Ovary (tissue), 7 donors: ENCODE measurements at regions not wholly inside any gene's neighbourhood (a gene's known extent, or its start where the extent isn't known, plus 50 kb on each side); places are given as distances from the start of the nearest gene placed in this dataset.

Experiments used
- DNase-seq, 5 donors: peaks; one replicate each; pipeline ENCODE4 v3.0.0-alpha.2; 2019 to 2020
- H3K27ac ChIP-seq, 2 donors: fragments of 200-600 bp; one replicate each; pipeline versions ENCODE4 v1.5.1 to v1.8.0; 2019 to 2022
- H3K27me3 ChIP-seq: fragments of 200-600 bp; one replicate; pipeline ENCODE4 v1.8.0; 2022
- H3K36me3 ChIP-seq: fragments of 200-600 bp; sonication (generic); one replicate; pipeline ENCODE4 v1.5.1; 2019
- H3K4me1 ChIP-seq: one replicate; pipeline ENCODE4 v1.8.1; 2013; ENCODE audit warnings: mild to moderate bottlenecking, moderate library complexity; ENCODE audit not compliant: insufficient read depth
- H3K4me3 ChIP-seq: fragments of 200-600 bp; sonication (generic); one replicate; pipeline ENCODE4 v1.5.1; 2017
- H3K9me3 ChIP-seq, 2 donors: fragments of 200-600 bp in 1 of 2; sonication (generic) in 1 of 2; one replicate each; pipeline versions ENCODE4 v1.5.1 to v1.8.1; 2013 to 2019; ENCODE audit warnings: mild to moderate bottlenecking in 1 of 2, moderate library complexity in 1 of 2
- EP300 ChIP-seq: sonication (generic); formaldehyde crosslinking; IDR thresholded peaks from one replicate; pipeline ENCODE4 v1.6.1; 2017; ENCODE audit warnings: antibody characterized with exemption
- POLR2A ChIP-seq: fragments of 450-650 bp; IDR thresholded peaks from one replicate; pipeline ENCODE4 v1.6.1; 2017; ENCODE audit warnings: antibody characterized with exemption, mild to moderate bottlenecking, moderate library complexity
- WGBS, 3 donors: extraction: QIAGEN DNeasy Blood & Tissue Kit in 1 of 3; methylation state at CpG; one replicate each; pipeline versions ENCODE4 v1.1.5 to v1.1.7; 2013 to 2017; 5-methylcytosine and 5-hydroxymethylcytosine counted together
- intact Hi-C, 4 donors: fragments of 100-400 bp; cut with DNase I; formaldehyde crosslinking; loops; one replicate each; pipeline versions ENCODE4 v1.11.0 to v1.15.1; 2022 to 2023
- TF ChIP-seq, protein P1 (sequence below), 3 donors: fragments of 450-650 bp in 2 of 3; fragments of 200-600 bp in 1 of 3; IDR thresholded peaks; one replicate each; pipeline versions ENCODE4 v1.5.1 to v1.8.0; 2016 to 2022; ENCODE audit warnings: antibody characterized with exemption in 3 of 3, mild to moderate bottlenecking in 1 of 3
- donor health status: DM: no; HTN: no; CAD: no; lungs with moderate emphysema.
- donor health status: DM: no; HTN: no; CAD: no.
- donor health status: Bipolar disorder and iron deficiency.
- donor health status: DM: no; HTN: no; CAD: no.
- donor health status: DM: yes; HTN: yes; CAD: no.

DNA sequence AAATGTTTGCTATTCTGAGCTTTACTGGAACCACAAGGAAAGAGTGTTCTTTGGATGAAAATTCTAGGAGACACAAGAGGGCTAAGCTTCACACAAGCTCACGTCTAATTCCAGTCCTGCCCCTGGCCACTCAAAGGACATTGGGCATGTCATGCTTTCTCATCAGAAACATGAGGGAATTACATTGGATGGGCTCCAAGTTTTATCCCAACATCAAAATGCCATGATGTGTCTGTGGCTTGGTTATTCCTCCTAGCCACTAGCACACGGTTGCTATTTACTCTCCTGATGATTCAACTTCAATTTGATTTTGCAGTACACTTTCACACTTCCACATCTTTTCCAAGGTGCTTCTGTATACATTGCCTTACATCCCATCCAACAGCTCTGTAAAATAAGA lies 149.6 kb upstream of the FAM9B start:
- Histone ChIP-seq H3K36me3 (no peaks in the 10 kb centered on the region), H3K4me3 (no peak overlapping the region), H3K4me1 (no peaks in the 10 kb centered on the region), H3K27ac (no peak overlapping the region), H3K9me3 (no peaks in the 10 kb centered on the region), H3K27me3 (no peaks in the 10 kb centered on the region)
- intact Hi-C loops: no loop called here
- DNase-seq: no peak
- WGBS, 3 donors: 79 to 88% (median 88%) methylated on average over 2 of the region's 2 CpGs
- TF ChIP-seq EP300 (no peak), POLR2A (no peak)
- TF ChIP-seq, protein P1, sequence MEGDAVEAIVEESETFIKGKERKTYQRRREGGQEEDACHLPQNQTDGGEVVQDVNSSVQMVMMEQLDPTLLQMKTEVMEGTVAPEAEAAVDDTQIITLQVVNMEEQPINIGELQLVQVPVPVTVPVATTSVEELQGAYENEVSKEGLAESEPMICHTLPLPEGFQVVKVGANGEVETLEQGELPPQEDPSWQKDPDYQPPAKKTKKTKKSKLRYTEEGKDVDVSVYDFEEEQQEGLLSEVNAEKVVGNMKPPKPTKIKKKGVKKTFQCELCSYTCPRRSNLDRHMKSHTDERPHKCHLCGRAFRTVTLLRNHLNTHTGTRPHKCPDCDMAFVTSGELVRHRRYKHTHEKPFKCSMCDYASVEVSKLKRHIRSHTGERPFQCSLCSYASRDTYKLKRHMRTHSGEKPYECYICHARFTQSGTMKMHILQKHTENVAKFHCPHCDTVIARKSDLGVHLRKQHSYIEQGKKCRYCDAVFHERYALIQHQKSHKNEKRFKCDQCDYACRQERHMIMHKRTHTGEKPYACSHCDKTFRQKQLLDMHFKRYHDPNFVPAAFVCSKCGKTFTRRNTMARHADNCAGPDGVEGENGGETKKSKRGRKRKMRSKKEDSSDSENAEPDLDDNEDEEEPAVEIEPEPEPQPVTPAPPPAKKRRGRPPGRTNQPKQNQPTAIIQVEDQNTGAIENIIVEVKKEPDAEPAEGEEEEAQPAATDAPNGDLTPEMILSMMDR (IDR thresholded peaks at IDR 0.05): no peak

DNA sequence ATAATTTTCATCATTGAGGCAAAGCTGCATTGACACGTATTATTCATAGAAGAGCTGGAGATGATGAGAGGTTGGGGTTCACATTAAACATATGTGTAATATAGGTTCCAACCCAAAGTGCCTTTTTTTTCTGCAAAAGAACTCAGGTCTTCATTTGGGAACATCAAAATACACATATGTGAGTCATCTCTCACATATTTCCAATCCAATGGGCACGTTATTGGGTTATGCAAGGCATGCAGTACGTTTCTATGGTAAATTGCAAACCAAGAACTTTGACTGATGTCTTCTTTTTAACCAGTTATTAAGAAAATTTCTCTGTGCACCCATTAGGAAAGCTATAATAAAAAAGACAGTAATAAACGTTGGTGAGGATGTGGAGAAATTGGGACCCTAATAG lies 150.3 kb upstream of the FAM9B start:
- intact Hi-C loops: no loop called here
- H3K9me3 ChIP-seq: no peaks in the 10 kb centered on the region
- 61 to 63% (median 62%) methylated on average over 4 of the region's 4 CpGs for WGBS, 3 donors
- TF ChIP-seq POLR2A (no peak), EP300 (no peak)
- TF ChIP-seq, protein P1 (IDR thresholded peaks at IDR 0.05): no peak
- H3K4me1 ChIP-seq: no peaks in the 10 kb centered on the region
- H3K27me3 ChIP-seq: no peaks in the 10 kb centered on the region
- no peak overlapping the region for H3K4me3 ChIP-seq
- no peak overlapping the region for H3K27ac ChIP-seq
- H3K36me3 ChIP-seq: no peaks in the 10 kb centered on the region
- DNase-seq: no peak

DNA sequence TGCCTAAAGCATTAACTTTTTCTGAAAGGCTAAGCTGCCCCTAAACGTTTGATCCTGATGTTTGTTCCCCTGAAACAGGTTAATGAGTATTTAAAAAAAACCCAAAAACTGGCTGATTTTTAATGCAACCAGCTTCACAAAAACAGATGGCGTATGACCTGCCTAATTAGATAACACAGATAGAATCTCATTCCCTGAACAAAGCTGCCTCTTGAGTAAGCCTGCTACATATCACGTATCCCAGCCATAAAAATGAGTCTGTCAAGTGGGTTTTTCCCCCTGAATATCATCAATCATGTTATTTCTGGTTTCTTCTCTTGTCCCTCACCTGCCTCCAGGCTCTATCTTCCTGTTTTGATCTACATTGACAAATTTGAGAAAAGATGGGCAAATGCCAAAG lies 154.2 kb upstream of the FAM9B start:
- TF ChIP-seq POLR2A (no peak), EP300 (no peak)
- TF ChIP-seq, protein P1 (IDR thresholded peaks at IDR 0.05): no peak
- Histone ChIP-seq H3K36me3 (no peaks in the 10 kb centered on the region), H3K27ac (no peak overlapping the region), H3K4me3 (no peak overlapping the region), H3K4me1 (no peaks in the 10 kb centered on the region), H3K9me3 (no peaks in the 10 kb centered on the region), H3K27me3 (no peaks in the 10 kb centered on the region)
- no peak for DNase-seq
- WGBS, 3 donors: 63 to 68% (median 68%) methylated on average over 3 of the region's 3 CpGs
- intact Hi-C loops: no loop called here

DNA sequence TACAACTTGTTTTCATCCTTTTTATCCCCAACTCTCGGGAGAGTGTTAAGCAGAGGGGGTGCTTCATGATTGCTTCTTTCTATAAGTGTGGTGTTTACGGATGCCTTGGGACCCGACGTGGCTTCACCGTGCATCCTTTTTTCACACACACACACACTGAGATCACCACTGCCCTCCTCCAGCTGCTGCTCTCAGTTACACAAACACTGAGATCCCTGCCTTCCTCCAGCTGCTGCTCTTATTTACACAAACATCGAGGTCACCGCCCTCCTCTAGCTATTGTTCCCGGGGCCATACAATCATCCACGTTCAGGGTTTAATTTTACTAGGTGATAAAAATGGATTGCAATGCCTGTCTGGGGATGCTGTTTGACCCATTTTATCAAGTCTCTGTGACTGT lies 155.4 kb upstream of the FAM9B start:
- no peak for DNase-seq
- intact Hi-C loops: no loop called here
- Histone ChIP-seq H3K9me3 (no peaks in the 10 kb centered on the region), H3K36me3 (no peaks in the 10 kb centered on the region), H3K27me3 (no peaks in the 10 kb centered on the region), H3K4me1 (no peaks in the 10 kb centered on the region), H3K4me3 (no peak overlapping the region), H3K27ac (no peak overlapping the region)
- 34 to 58% (median 45%) methylated on average over 9 of the region's 9 CpGs for WGBS, 3 donors
- TF ChIP-seq EP300 (no peak), POLR2A (no peak)
- TF ChIP-seq, protein P1 (IDR thresholded peaks at IDR 0.05): no peak

DNA sequence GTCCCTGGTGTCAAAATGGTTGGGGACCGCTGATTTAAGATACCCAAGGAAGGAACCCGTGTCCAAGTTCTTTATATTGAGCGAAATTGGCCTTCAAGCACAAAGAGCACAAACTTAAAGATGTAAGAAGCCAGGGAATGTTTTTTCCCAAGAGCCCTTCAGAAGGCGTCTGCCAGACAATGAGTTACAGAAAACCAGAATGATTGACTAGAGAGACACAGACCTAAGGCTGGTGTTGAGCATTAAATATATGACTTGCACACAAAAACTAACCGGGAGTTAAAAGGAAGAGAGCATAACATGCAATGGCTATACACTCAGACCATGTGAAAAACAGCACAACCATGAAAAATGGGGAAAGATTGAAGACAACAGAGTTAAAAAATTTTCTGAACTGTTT lies 157.5 kb upstream of the FAM9B start:
- WGBS, 3 donors: 85 to 92% (median 90%) methylated on average over 5 of the region's 5 CpGs
- H3K4me1 ChIP-seq: no peaks in the 10 kb centered on the region
- H3K9me3 ChIP-seq: no peaks in the 10 kb centered on the region
- no peaks in the 10 kb centered on the region for H3K27me3 ChIP-seq
- intact Hi-C loops: no loop called here
- DNase-seq: no peak
- H3K4me3 ChIP-seq: no peak overlapping the region
- no peak overlapping the region for H3K27ac ChIP-seq
- H3K36me3 ChIP-seq: no peaks in the 10 kb centered on the region
- TF ChIP-seq, protein P1 (IDR thresholded peaks at IDR 0.05): no peak
- TF ChIP-seq POLR2A (no peak), EP300 (no peak)
